ENCODE measurements at regions not wholly inside any gene's neighbourhood (a gene's known extent, or its start where the extent isn't known, plus 50 kb on each side); places are given as distances from the start of the nearest gene placed in this dataset.

DNA sequence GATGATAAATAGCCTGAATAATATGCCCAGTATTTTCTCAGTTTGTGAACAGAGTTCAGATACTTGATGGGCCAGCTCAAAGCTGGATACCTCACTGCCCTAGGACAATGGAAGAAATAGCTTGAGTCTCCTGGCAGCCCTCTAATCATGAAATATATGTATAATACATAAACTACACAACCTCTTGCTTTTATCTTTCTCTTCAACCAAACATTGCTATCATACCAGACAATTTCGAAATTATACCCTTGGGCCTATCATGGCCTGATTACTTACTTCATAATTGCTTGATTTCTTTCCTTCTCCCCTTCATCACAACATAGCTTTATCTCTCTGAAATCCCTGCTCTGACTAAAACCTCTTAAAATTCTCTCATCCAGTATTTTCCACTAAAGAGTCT lies 1144.9 kb upstream of the C9orf72 start:
- TF ChIP-seq, protein P1, sequence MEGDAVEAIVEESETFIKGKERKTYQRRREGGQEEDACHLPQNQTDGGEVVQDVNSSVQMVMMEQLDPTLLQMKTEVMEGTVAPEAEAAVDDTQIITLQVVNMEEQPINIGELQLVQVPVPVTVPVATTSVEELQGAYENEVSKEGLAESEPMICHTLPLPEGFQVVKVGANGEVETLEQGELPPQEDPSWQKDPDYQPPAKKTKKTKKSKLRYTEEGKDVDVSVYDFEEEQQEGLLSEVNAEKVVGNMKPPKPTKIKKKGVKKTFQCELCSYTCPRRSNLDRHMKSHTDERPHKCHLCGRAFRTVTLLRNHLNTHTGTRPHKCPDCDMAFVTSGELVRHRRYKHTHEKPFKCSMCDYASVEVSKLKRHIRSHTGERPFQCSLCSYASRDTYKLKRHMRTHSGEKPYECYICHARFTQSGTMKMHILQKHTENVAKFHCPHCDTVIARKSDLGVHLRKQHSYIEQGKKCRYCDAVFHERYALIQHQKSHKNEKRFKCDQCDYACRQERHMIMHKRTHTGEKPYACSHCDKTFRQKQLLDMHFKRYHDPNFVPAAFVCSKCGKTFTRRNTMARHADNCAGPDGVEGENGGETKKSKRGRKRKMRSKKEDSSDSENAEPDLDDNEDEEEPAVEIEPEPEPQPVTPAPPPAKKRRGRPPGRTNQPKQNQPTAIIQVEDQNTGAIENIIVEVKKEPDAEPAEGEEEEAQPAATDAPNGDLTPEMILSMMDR (IDR thresholded peaks at IDR 0.05; ENCODE audit: control extremely low read depth in 1 of 3, insufficient read depth in 1 of 3, low read depth in 1 of 3, low read length in 3 of 3) = no peak
- no peak for TF ChIP-seq POLR2AphosphoS5 (IDR thresholded peaks at IDR 0.05; ENCODE audit: low read depth, low read length)
- no peak for TF ChIP-seq TAF1 (IDR thresholded peaks at IDR 0.05; ENCODE audit: low read depth, low read length)
- TF ChIP-seq POLR2A (IDR thresholded peaks at IDR 0.05; ENCODE audit: control extremely low read depth in 1 of 2, low read depth in 2 of 2, low read length in 2 of 2) = no peak
- TF ChIP-seq SP4 (IDR thresholded peaks at IDR 0.05; ENCODE audit: low read length) = no peak
- no peak for TF ChIP-seq BRCA1 (IDR thresholded peaks at IDR 0.05; ENCODE audit: low read depth, low read length)
